Osteoblast (primary cell): ENCODE measurements at regions not wholly inside any gene's neighbourhood (a gene's known extent, or its start where the extent isn't known, plus 50 kb on each side); places are given as distances from the start of the nearest gene placed in this dataset.

Source experiments
- DNase-seq: peaks from one replicate; pipeline ENCODE4 v3.0.0; 2011; ENCODE audit warnings: low spot score, mixed read lengths; ENCODE audit not compliant: insufficient read length; ENCODE audit errors: missing footprints
- H2AFZ ChIP-seq: 2 replicates; pipeline ENCODE4 v1.6.0; 2011; ENCODE audit warnings: mild to moderate bottlenecking, low read length
- H3K27ac ChIP-seq: 2 replicates; pipeline ENCODE4 v1.5.1; 2011; ENCODE audit warnings: mild to moderate bottlenecking, low read depth, low read length, moderate library complexity
- H3K27me3 ChIP-seq: 2 replicates; pipeline ENCODE4 v1.6.0; 2012; ENCODE audit warnings: mild to moderate bottlenecking, control low read depth, inconsistent platforms, low read length, moderate library complexity; ENCODE audit not compliant: insufficient read depth
- H3K36me3 ChIP-seq: 2 replicates; pipeline ENCODE4 v1.5.1; 2011; ENCODE audit warnings: mild to moderate bottlenecking, low read length, control low read depth, moderate library complexity; ENCODE audit not compliant: insufficient read depth
- H3K4me1 ChIP-seq: 2 replicates; pipeline ENCODE4 v1.5.1; 2011; ENCODE audit warnings: mild to moderate bottlenecking, low read length, control low read depth, moderate library complexity; ENCODE audit not compliant: insufficient read depth
- H3K4me2 ChIP-seq: 2 replicates; pipeline ENCODE4 v1.6.0; 2011; ENCODE audit warnings: mild to moderate bottlenecking, low read length; ENCODE audit not compliant: insufficient read depth
- H3K4me3 ChIP-seq: fragments of 200-600 bp; sonication (generic); 3 replicates; pipeline ENCODE4 v1.5.1; 2012; ENCODE audit warnings: mild to moderate bottlenecking, low read length, inconsistent platforms; ENCODE audit not compliant: insufficient read depth
- H3K79me2 ChIP-seq: 2 replicates; pipeline ENCODE4 v1.6.0; 2012; ENCODE audit warnings: mild to moderate bottlenecking, low read length, control low read depth, inconsistent platforms; ENCODE audit not compliant: insufficient read depth
- H3K9me3 ChIP-seq: 2 replicates; pipeline ENCODE4 v1.5.1; 2011; ENCODE audit warnings: low read depth, low read length, control low read depth
- H4K20me1 ChIP-seq: 2 replicates; pipeline ENCODE4 v1.6.0; 2012; ENCODE audit warnings: mild to moderate bottlenecking, low read length, control low read depth; ENCODE audit not compliant: insufficient read depth
- CTCF ChIP-seq: IDR thresholded peaks from 2 replicates; pipeline ENCODE4 v1.5.1; 2011; ENCODE audit warnings: mild to moderate bottlenecking, low read depth, low read length, moderate library complexity; ENCODE audit errors: extremely low read depth

GRCh38 chr10:128324058-128324827 is 198.0 kb upstream of the MKI67 start:
- no peak for TF ChIP-seq CTCF
- no peaks in the 10 kb centered on the region for H3K36me3 ChIP-seq
- no peaks in the 10 kb centered on the region for H3K9me3 ChIP-seq
- H4K20me1 ChIP-seq: no peaks in the 10 kb centered on the region
- H2AFZ ChIP-seq: no peak overlapping the region
- H3K4me1 ChIP-seq: no peaks in the 10 kb centered on the region
- no peaks in the 10 kb centered on the region for H3K79me2 ChIP-seq
- no peaks in the 10 kb centered on the region for H3K27me3 ChIP-seq
- no peak overlapping the region for H3K4me3 ChIP-seq
- no peak overlapping the region for H3K4me2 ChIP-seq
- no peak overlapping the region for H3K27ac ChIP-seq
- no peak for DNase-seq

- Histone ChIP-seq H3K36me3 (no peaks in the 10 kb centered on the region), H3K79me2 (no peaks in the 10 kb centered on the region), H3K4me3 (no peak overlapping the region), H3K27me3 (no peaks in the 10 kb centered on the region), H3K4me1 (no peaks in the 10 kb centered on the region), H3K9me3 (no peaks in the 10 kb centered on the region), H3K27ac (no peak overlapping the region), H2AFZ (no peak overlapping the region), H3K4me2 (no peak overlapping the region), H4K20me1 (no peaks in the 10 kb centered on the region)
- no peak for DNase-seq
- TF ChIP-seq CTCF: no peak
Observed at GRCh38 chr10:128325788-128326187, 199.6 kb upstream of the MKI67 start.

GRCh38 chr10:128326251-128326650 is 200.0 kb upstream of the MKI67 start:
- H3K9me3 ChIP-seq: no peaks in the 10 kb centered on the region
- H4K20me1 ChIP-seq: no peaks in the 10 kb centered on the region
- no peaks in the 10 kb centered on the region for H3K79me2 ChIP-seq
- H3K36me3 ChIP-seq: no peaks in the 10 kb centered on the region
- no peaks in the 10 kb centered on the region for H3K27me3 ChIP-seq
- DNase-seq: no peak
- no peak for TF ChIP-seq CTCF
- H3K4me1 ChIP-seq: no peaks in the 10 kb centered on the region
- no peak overlapping the region for H3K27ac ChIP-seq
- H2AFZ ChIP-seq: no peak overlapping the region
- H3K4me2 ChIP-seq: no peak overlapping the region
- no peak overlapping the region for H3K4me3 ChIP-seq

GRCh38 chr10:128326851-128327250 is 200.6 kb upstream of the MKI67 start:
- Histone ChIP-seq H3K36me3 (no peaks in the 10 kb centered on the region), H4K20me1 (no peaks in the 10 kb centered on the region), H3K9me3 (no peaks in the 10 kb centered on the region), H3K27ac (no peak overlapping the region), H3K4me1 (no peaks in the 10 kb centered on the region), H3K4me3 (no peak overlapping the region), H3K27me3 (no peaks in the 10 kb centered on the region), H3K4me2 (no peak overlapping the region), H2AFZ (no peak overlapping the region), H3K79me2 (no peaks in the 10 kb centered on the region)
- no peak for TF ChIP-seq CTCF
- no peak for DNase-seq
